Stimulated activated CD4-positive, alpha-beta T cell treated with anti-CD3 and anti-CD28 coated beads, Interleukin-15, amount 100 ng/mL, for 24 hours (primary cell): ENCODE measurements at regions not wholly inside any gene's neighbourhood (a gene's known extent, or its start where the extent isn't known, plus 50 kb on each side); places are given as distances from the start of the nearest gene placed in this dataset.
"Not testable (repeated sequence)": the region's sequence is repeated elsewhere in the genome, so short reads cannot be mapped to it uniquely, and the experiment has no call there.

Experiments used
- DNase-seq: peaks from one replicate; pipeline ENCODE4 v3.0.0-alpha.2; 2020

- no peak for DNase-seq
Measured at GRCh38 chr12:88868050-88868449, 287.8 kb upstream of the KITLG start.

- DNase-seq, result no peak
Measured at GRCh38 chr12:88867510-88867909, 287.2 kb upstream of the KITLG start.

GRCh38 chr12:88866881-88867280, 286.6 kb upstream of the KITLG start:
- DNase-seq, result no peak

GRCh38 chr12:88865537-88865936, 285.3 kb upstream of the KITLG start:
- no peak for DNase-seq

GRCh38 chr12:88860851-88861250, 280.6 kb upstream of the KITLG start:
- DNase-seq, result no peak

GRCh38 chr12:88856201-88856600, 275.9 kb upstream of the KITLG start:
- DNase-seq, result no peak

- no peak for DNase-seq
Measured at GRCh38 chr12:88855301-88855700, 275.0 kb upstream of the KITLG start.

- no peak for DNase-seq
Measured at GRCh38 chr12:88854260-88854659, 274.0 kb upstream of the KITLG start.

- DNase-seq, result not testable (repeated sequence)
Measured at GRCh38 chr12:88847246-88847645, 267.0 kb upstream of the KITLG start.

- no peak for DNase-seq
Measured at GRCh38 chr12:88844426-88844825, 264.2 kb upstream of the KITLG start.

- no peak for DNase-seq
Measured at GRCh38 chr12:88842314-88842713, 262.0 kb upstream of the KITLG start.

- no peak for DNase-seq
Measured at GRCh38 chr12:88839486-88839885, 259.2 kb upstream of the KITLG start.

- DNase-seq, result no peak
Measured at GRCh38 chr12:88836156-88836555, 255.9 kb upstream of the KITLG start.

- no peak for DNase-seq
Measured at GRCh38 chr12:88834226-88834625, 254.0 kb upstream of the KITLG start.

GRCh38 chr12:88833641-88834116, 253.4 kb upstream of the KITLG start:
- no peak for DNase-seq

- DNase-seq, result not testable (repeated sequence)
Measured at GRCh38 chr12:88828537-88828936, 248.3 kb upstream of the KITLG start.

- no peak for DNase-seq
Measured at GRCh38 chr12:88820012-88820411, 239.7 kb upstream of the KITLG start.

- no peak for DNase-seq
Measured at GRCh38 chr12:88816201-88816600, 235.9 kb upstream of the KITLG start.

GRCh38 chr12:88814779-88815178, 234.5 kb upstream of the KITLG start:
- no peak for DNase-seq

GRCh38 chr12:88812610-88813009, 232.3 kb upstream of the KITLG start:
- no peak for DNase-seq

GRCh38 chr12:88810806-88811205, 230.5 kb upstream of the KITLG start:
- DNase-seq, result no peak

- DNase-seq, result not testable (repeated sequence)
Measured at GRCh38 chr12:88809841-88810240, 229.6 kb upstream of the KITLG start.

- no peak for DNase-seq
Measured at GRCh38 chr12:88805692-88806091, 225.4 kb upstream of the KITLG start.

GRCh38 chr12:88805286-88805685, 225.0 kb upstream of the KITLG start:
- no peak for DNase-seq

- no peak for DNase-seq
Measured at GRCh38 chr12:88802096-88802706, 221.9 kb upstream of the KITLG start.
